ENCODE measurements at regions not wholly inside any gene's neighbourhood (a gene's known extent, or its start where the extent isn't known, plus 50 kb on each side); places are given as distances from the start of the nearest gene placed in this dataset.

DNA sequence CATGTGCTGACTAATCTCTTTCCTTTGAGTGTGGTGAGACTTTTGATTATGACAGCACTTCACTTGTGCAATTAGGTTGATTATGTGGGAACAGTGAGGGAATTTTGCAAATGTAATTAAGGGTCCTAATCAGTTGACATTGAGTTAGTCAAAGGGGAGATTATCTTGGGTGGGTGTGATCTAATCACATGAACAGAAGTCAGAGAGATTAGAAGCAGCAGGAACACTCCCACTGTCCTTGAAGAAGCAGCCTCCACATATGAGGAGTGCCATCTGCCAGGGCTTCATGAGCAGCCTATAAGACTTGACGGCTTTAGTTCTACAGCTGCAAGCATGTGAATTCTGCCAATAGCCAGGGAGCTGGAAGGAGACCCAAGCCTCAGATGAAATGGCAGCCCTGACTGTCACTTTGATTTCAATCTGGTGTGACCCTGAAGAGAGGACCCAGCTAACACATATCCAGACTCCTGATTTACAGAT lies 89.4 kb upstream of the APCDD1 start:
- TF ChIP-seq, protein P1, sequence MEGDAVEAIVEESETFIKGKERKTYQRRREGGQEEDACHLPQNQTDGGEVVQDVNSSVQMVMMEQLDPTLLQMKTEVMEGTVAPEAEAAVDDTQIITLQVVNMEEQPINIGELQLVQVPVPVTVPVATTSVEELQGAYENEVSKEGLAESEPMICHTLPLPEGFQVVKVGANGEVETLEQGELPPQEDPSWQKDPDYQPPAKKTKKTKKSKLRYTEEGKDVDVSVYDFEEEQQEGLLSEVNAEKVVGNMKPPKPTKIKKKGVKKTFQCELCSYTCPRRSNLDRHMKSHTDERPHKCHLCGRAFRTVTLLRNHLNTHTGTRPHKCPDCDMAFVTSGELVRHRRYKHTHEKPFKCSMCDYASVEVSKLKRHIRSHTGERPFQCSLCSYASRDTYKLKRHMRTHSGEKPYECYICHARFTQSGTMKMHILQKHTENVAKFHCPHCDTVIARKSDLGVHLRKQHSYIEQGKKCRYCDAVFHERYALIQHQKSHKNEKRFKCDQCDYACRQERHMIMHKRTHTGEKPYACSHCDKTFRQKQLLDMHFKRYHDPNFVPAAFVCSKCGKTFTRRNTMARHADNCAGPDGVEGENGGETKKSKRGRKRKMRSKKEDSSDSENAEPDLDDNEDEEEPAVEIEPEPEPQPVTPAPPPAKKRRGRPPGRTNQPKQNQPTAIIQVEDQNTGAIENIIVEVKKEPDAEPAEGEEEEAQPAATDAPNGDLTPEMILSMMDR (tag by site-specific recombination; IDR thresholded peaks at IDR 0.05) = no peak
- TF ChIP-seq ZNF558 (tag by site-specific recombination; IDR thresholded peaks at IDR 0.05) (no peak), YY1 (tag by site-specific recombination; IDR thresholded peaks at IDR 0.05) (no peak)
